Activated CD8-positive, alpha-beta T cell treated with anti-CD3 and anti-CD28 coated beads for 36 hours (primary cell): ENCODE measurements at regions not wholly inside any gene's neighbourhood (a gene's known extent, or its start where the extent isn't known, plus 50 kb on each side); places are given as distances from the start of the nearest gene placed in this dataset.

Experiments used
- ATAC-seq: fragments of 200-7000 bp; cut with Tn5 transposase; one replicate; pipeline ENCODE4 v1.10.0; 2021; ENCODE audit warnings: mild to moderate bottlenecking, moderate library complexity
- CTCF ChIA-PET: fragments of 350-600 bp; sonication (Branson Sonifier 250); formaldehyde crosslinking; loops from one replicate; lab custom pipeline; 2021; ENCODE audit warnings: antibody characterized with exemption; lab: Charles Lee
- POLR2A ChIA-PET: fragments of 350-600 bp; sonication (Branson Sonifier 250); formaldehyde crosslinking; loops from one replicate; lab custom pipeline; 2021; ENCODE audit warnings: antibody characterized with exemption; lab: Charles Lee
- DNase-seq: peaks from one replicate; pipeline ENCODE4 v3.0.0-alpha.2; 2020
- H3K27ac Mint-ChIP-seq: one replicate; pipeline ENCODE4 v1.8.0; 2021; ENCODE audit warnings: mild to moderate bottlenecking, mixed read lengths
- H3K27me3 Mint-ChIP-seq: one replicate; pipeline ENCODE4 v1.8.0; 2021; ENCODE audit warnings: mixed read lengths
- H3K36me3 Mint-ChIP-seq: one replicate; pipeline ENCODE4 v1.8.0; 2021; ENCODE audit warnings: low read depth, mixed read lengths
- H3K4me1 Mint-ChIP-seq: one replicate; pipeline ENCODE4 v1.8.0; 2021; ENCODE audit warnings: low read depth, mixed read lengths
- H3K4me3 Mint-ChIP-seq: one replicate; pipeline ENCODE4 v1.8.0; 2021; ENCODE audit warnings: mild to moderate bottlenecking, moderate library complexity, mixed read lengths
- H3K9me3 Mint-ChIP-seq: one replicate; pipeline ENCODE4 v1.8.0; 2021; ENCODE audit warnings: mixed read lengths
- CTCF ChIP-seq: fragments of 200-600 bp; IDR thresholded peaks from one replicate; pipeline ENCODE4 v1.8.0; 2022; ENCODE audit warnings: antibody characterized with exemption, mild to moderate bottlenecking
- intact Hi-C: fragments of 100-400 bp; cut with micrococcal nuclease; formaldehyde crosslinking; loops from one replicate; pipeline ENCODE4 v1.10.0; 2022

- TF ChIP-seq CTCF: no peak
- intact Hi-C loops: no loop called here
Measured at GRCh38 chr3:40790746-40791145, 266.0 kb downstream of the ZNF621 start.

DNA sequence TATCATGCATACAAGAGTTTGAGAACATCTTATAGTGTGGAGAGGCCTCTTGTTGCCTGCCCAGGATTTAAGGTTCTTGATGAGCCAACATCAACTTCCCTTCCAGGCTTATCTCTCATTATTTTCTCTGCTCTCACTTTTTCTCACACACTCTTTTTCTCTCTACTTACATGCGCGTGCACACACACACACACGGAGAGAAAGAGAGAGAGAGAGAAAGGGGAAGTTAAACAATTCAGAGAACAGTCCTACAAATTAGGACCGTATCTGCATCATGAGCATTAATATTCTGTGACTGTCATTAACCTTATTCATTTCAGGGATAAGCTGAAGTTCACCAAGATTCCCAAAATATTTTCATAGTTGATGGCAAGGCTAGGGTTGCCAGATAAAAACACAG is 269.0 kb downstream of the ZNF621 start:
- H3K27me3 Mint-ChIP-seq: peaks cover 1% of the 10 kb centered on the region
- intact Hi-C loops: no loop called here
- DNase-seq (no peak), ATAC-seq (no peak)
- no peaks in the 10 kb centered on the region for H3K9me3 Mint-ChIP-seq
- ChIA-PET CTCF (no interaction called here), POLR2A (no interaction called here)
- H3K27ac Mint-ChIP-seq: no peak overlapping the region
- H3K4me3 Mint-ChIP-seq: no peak overlapping the region
- no peak for TF ChIP-seq CTCF
- no peaks in the 10 kb centered on the region for H3K4me1 Mint-ChIP-seq
- H3K36me3 Mint-ChIP-seq: no peaks in the 10 kb centered on the region

More at GRCh38 chr3:40790746-40791145, 266.0 kb downstream of the ZNF621 start:
- POLR2A ChIA-PET: no interaction called here
- Mint-ChIP-seq H3K9me3 (no peaks in the 10 kb centered on the region), H3K27ac (no peak overlapping the region), H3K36me3 (no peaks in the 10 kb centered on the region), H3K27me3 (no peaks in the 10 kb centered on the region), H3K4me3 (no peak overlapping the region), H3K4me1 (no peaks in the 10 kb centered on the region)
- ATAC-seq (no peak), DNase-seq (no peak)
- CTCF ChIA-PET: no interaction called here

DNA sequence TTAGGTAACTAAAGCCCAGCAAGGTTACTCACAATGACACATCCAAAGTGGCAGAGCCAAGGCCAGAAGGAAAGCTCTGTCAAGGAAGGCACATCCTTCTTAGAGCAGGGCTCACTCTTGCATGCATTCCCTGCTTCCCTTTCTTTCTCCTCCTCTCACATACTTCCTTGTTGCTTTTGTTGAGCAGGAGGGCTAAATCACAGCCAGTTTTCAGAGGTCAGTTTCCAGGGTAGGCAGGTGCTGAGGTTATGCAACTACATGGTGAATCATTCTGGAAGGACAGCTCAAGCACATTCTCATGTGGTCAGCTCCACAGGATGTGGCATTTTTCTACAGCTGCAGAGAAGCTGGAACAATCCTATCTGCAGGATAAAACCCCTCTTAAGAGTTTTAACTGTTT is 275.6 kb downstream of the ZNF621 start:
- no peaks in the 10 kb centered on the region for H3K4me1 Mint-ChIP-seq
- H3K36me3 Mint-ChIP-seq: no peaks in the 10 kb centered on the region
- ChIA-PET CTCF (no interaction called here), POLR2A (no interaction called here)
- no peak for TF ChIP-seq CTCF
- H3K4me3 Mint-ChIP-seq: no peak overlapping the region
- ATAC-seq (no peak), DNase-seq (no peak)
- intact Hi-C loops: no loop called here
- H3K9me3 Mint-ChIP-seq: peaks cover 1% of the 10 kb centered on the region
- peaks cover 12% of the 10 kb centered on the region for H3K27me3 Mint-ChIP-seq
- no peak overlapping the region for H3K27ac Mint-ChIP-seq

GRCh38 chr3:40801284-40801741 is 276.6 kb downstream of the ZNF621 start:
- H3K4me3 Mint-ChIP-seq: no peak overlapping the region
- H3K9me3 Mint-ChIP-seq: peaks cover 1% of the 10 kb centered on the region
- intact Hi-C loops: no loop called here
- no peaks in the 10 kb centered on the region for H3K4me1 Mint-ChIP-seq
- ChIA-PET POLR2A (no interaction called here), CTCF (no interaction called here)
- H3K27ac Mint-ChIP-seq: no peak overlapping the region
- no peak for TF ChIP-seq CTCF
- H3K27me3 Mint-ChIP-seq: peaks cover 12% of the 10 kb centered on the region
- H3K36me3 Mint-ChIP-seq: no peaks in the 10 kb centered on the region
- ATAC-seq (no peak), DNase-seq (no peak)

GRCh38 chr3:40803311-40803710 is 278.6 kb downstream of the ZNF621 start:
- CTCF ChIA-PET: no interaction called here
- Mint-ChIP-seq H3K27ac (no peak overlapping the region), H3K36me3 (no peaks in the 10 kb centered on the region), H3K4me3 (no peak overlapping the region), H3K27me3 (peaks cover 12% of the 10 kb centered on the region), H3K9me3 (peaks cover 1% of the 10 kb centered on the region), H3K4me1 (no peaks in the 10 kb centered on the region)
- no peak for TF ChIP-seq CTCF
- intact Hi-C loops: no loop called here
- no peak for DNase-seq
- ATAC-seq: no peak
- POLR2A ChIA-PET: no interaction called here
